IPS DF 6.9 (cell line): ENCODE measurements at regions not wholly inside any gene's neighbourhood (a gene's known extent, or its start where the extent isn't known, plus 50 kb on each side); places are given as distances from the start of the nearest gene placed in this dataset.

Experiments used
- DNase-seq: peaks from one replicate; pipeline ENCODE4 v3.0.0-alpha.2; 2013; ENCODE audit warnings: low read depth, low spot score
- H3K27ac ChIP-seq: one replicate; pipeline ENCODE4 v1.5.1; 2013; ENCODE audit warnings: low read length, control low read depth
- H3K27me3 ChIP-seq: 2 replicates; pipeline ENCODE4 v1.6.1; 2013; ENCODE audit warnings: mild to moderate bottlenecking, low read length; ENCODE audit not compliant: control insufficient read depth, insufficient read depth
- H3K36me3 ChIP-seq: 2 replicates; pipeline ENCODE4 v1.6.1; 2013; ENCODE audit warnings: low read length; ENCODE audit not compliant: control insufficient read depth, insufficient read depth
- H3K4me1 ChIP-seq: 2 replicates; pipeline ENCODE4 v1.6.1; 2013; ENCODE audit warnings: low read length; ENCODE audit not compliant: control insufficient read depth, insufficient read depth
- H3K4me3 ChIP-seq: 2 replicates; pipeline ENCODE4 v1.5.1; 2013; ENCODE audit warnings: mild to moderate bottlenecking, low read length
- H3K9me3 ChIP-seq: 2 replicates; pipeline ENCODE4 v1.6.1; 2013; ENCODE audit warnings: low read length, inconsistent platforms; ENCODE audit not compliant: control insufficient read depth, insufficient read depth
- WGBS: extraction: QIAGEN DNeasy Blood & Tissue Kit; methylation state at CpG from one replicate; pipeline ENCODE4 v1.1.7; 2013; ENCODE audit warnings: mixed read lengths, missing lambda C conversion rate; ENCODE audit not compliant: insufficient read length, insufficient coverage; 5-methylcytosine and 5-hydroxymethylcytosine counted together

DNA sequence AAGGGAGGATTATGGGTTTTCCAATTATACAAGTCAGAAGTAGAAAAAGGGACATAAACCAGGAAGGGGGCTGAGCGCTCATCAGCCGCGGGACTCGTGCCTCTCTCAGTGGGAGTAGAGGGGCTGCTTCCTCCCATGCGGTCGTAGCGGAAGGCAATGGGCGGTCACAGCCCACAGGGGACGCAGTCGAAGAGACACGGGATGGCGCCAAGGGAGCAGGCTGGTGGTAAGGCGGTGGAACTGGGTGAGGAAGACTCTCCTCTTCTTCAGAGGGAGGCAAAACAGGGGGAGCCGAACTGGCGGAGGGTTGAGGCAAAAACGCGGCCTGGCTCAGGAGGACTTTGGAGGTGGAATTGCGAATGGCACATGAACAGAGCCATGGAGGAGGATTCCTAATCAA is 677.7 kb downstream of the TMEM121 start:
- WGBS, result no CpG with 5 or more reads among the region's 18 CpGs

GRCh38 chr14:106207316-106207715 is 680.9 kb downstream of the TMEM121 start:
- DNase-seq, result no peak
- Histone ChIP-seq H3K4me3 (no peak overlapping the region), H3K27ac (no peak overlapping the region), H3K4me1 (no peaks in the 10 kb centered on the region), H3K9me3 (peaks cover 17% of the 10 kb centered on the region), H3K27me3 (no peaks in the 10 kb centered on the region), H3K36me3 (no peaks in the 10 kb centered on the region)
- WGBS, result no CpG with 5 or more reads among the region's 1 CpG

More for the DNA sequence above, 677.7 kb downstream of the TMEM121 start:
- Histone ChIP-seq H3K9me3 (peaks cover 17% of the 10 kb centered on the region), H3K4me1 (no peaks in the 10 kb centered on the region), H3K27me3 (no peaks in the 10 kb centered on the region), H3K36me3 (no peaks in the 10 kb centered on the region), H3K27ac (no peak overlapping the region), H3K4me3 (no peak overlapping the region)
- no peak for DNase-seq

GRCh38 chr14:106208794-106209193 is 682.4 kb downstream of the TMEM121 start:
- Histone ChIP-seq H3K9me3 (peaks cover 16% of the 10 kb centered on the region), H3K27me3 (no peaks in the 10 kb centered on the region), H3K4me1 (no peaks in the 10 kb centered on the region), H3K4me3 (no peak overlapping the region), H3K36me3 (no peaks in the 10 kb centered on the region), H3K27ac (no peak overlapping the region)
- DNase-seq, result no peak
- whole genome bisulfite sequencing, result no CpG with 5 or more reads among the region's 2 CpGs

- H3K4me3 ChIP-seq, result no peak overlapping the region
- no peak overlapping the region for H3K27ac ChIP-seq
- no CpG with 5 or more reads among the region's 7 CpGs for WGBS
- H3K4me1 ChIP-seq, result no peaks in the 10 kb centered on the region
- peaks cover 13% of the 10 kb centered on the region for H3K9me3 ChIP-seq
- no peaks in the 10 kb centered on the region for H3K36me3 ChIP-seq
- no peaks in the 10 kb centered on the region for H3K27me3 ChIP-seq
- no peak for DNase-seq
Measured at GRCh38 chr14:106209755-106210154, 683.4 kb downstream of the TMEM121 start.

DNA sequence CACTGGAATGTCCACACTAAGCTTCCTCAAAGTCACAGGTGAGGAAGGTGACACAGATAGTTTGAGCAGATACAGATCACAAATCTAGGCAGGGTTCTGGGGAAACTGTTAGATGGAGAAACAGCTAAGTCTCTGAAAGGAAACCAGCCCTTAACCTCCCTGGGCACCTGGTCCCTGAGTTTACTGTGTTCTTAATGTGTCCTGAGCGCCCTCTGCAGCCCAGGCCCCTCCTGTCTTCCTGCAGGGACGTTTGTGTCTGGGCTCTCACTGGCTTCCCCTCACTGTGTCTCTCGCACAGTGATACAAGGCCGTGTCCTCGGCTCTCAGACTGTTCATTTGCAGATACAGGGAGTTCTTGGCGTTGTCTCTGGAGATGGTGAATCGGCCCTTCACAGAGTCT is 684.3 kb downstream of the TMEM121 start:
- DNase-seq, result no peak
- Histone ChIP-seq H3K27me3 (no peaks in the 10 kb centered on the region), H3K9me3 (peaks cover 13% of the 10 kb centered on the region), H3K36me3 (no peaks in the 10 kb centered on the region), H3K4me3 (no peak overlapping the region), H3K4me1 (no peaks in the 10 kb centered on the region), H3K27ac (no peak overlapping the region)
- no CpG with 5 or more reads among the region's 7 CpGs for WGBS

GRCh38 chr14:106211334-106211900 is 685.0 kb downstream of the TMEM121 start:
- no peak for DNase-seq
- Histone ChIP-seq H3K9me3 (peaks cover 13% of the 10 kb centered on the region), H3K4me1 (no peaks in the 10 kb centered on the region), H3K27me3 (no peaks in the 10 kb centered on the region), H3K4me3 (no peak overlapping the region), H3K36me3 (no peaks in the 10 kb centered on the region), H3K27ac (no peak overlapping the region)
- WGBS, result no CpG with 5 or more reads among the region's 7 CpGs

GRCh38 chr14:106215229-106215628 is 688.8 kb downstream of the TMEM121 start:
- WGBS, result no CpG with 5 or more reads among the region's 2 CpGs

DNA sequence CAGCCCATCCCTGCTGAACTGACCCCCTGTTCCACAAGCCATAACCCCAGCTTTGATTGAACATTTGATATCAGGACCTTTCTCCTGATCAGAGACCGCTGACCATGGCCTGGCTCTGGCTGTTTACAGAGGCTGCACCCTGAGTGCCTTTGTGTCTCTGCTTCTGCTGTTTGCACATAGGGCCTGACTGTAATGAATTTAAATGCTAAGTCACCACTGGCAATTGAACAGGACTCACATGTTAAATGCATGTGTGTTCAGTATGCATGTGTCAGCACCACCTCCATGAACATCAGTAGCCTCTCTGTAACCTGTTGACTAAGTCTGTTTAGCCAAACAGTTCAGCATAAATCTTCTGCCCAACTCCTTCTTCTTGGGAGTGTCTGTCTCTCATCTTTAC is 690.3 kb downstream of the TMEM121 start:
- no peak for DNase-seq
- Histone ChIP-seq H3K4me3 (no peak overlapping the region), H3K36me3 (no peaks in the 10 kb centered on the region), H3K27me3 (no peaks in the 10 kb centered on the region), H3K4me1 (no peaks in the 10 kb centered on the region), H3K27ac (no peak overlapping the region), H3K9me3 (peaks cover 3% of the 10 kb centered on the region; the same call in 1 of the 2 replicates)
- WGBS, result no CpG with 5 or more reads among the region's 1 CpG

More at GRCh38 chr14:106215229-106215628, 688.8 kb downstream of the TMEM121 start:
- no peaks in the 10 kb centered on the region for H3K4me1 ChIP-seq
- no peak for DNase-seq
- H3K9me3 ChIP-seq, result peaks cover 3% of the 10 kb centered on the region
- no peaks in the 10 kb centered on the region for H3K27me3 ChIP-seq
- H3K36me3 ChIP-seq, result no peaks in the 10 kb centered on the region
- no peak overlapping the region for H3K27ac ChIP-seq
- H3K4me3 ChIP-seq, result no peak overlapping the region

GRCh38 chr14:106218174-106218573 is 691.8 kb downstream of the TMEM121 start:
- Histone ChIP-seq H3K36me3 (no peaks in the 10 kb centered on the region), H3K4me3 (no peak overlapping the region), H3K4me1 (no peaks in the 10 kb centered on the region), H3K27ac (no peak overlapping the region), H3K9me3 (peaks cover 2% of the 10 kb centered on the region; the same call in 1 of the 2 replicates), H3K27me3 (no peaks in the 10 kb centered on the region)
- no CpG with 5 or more reads among the region's 5 CpGs for WGBS
- DNase-seq, result no peak

DNA sequence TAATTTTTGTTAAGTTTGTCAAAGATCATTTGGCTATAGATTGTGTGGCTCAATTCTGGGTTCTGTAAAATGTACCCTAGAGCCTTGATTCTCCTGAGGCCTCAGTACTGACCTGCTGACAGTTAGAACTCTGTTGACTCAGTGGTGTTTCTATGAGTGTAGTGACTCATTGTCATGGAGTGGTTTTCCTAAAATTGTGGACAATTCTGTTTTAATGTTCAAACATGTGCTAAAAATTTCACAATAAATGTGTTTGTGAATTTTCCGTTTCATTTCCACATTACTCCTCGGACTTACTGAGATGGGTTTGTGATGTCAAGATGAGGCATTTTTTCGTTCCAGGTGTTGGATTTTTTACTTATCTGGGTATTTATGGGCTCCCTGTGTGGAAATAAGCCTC is 695.9 kb downstream of the TMEM121 start:
- Histone ChIP-seq H3K4me1 (no peaks in the 10 kb centered on the region), H3K27me3 (no peaks in the 10 kb centered on the region), H3K36me3 (no peaks in the 10 kb centered on the region), H3K27ac (no peak overlapping the region), H3K9me3 (peaks cover 6% of the 10 kb centered on the region), H3K4me3 (no peak overlapping the region)
- no CpG with 5 or more reads among the region's 3 CpGs for WGBS
- DNase-seq, result no peak

DNA sequence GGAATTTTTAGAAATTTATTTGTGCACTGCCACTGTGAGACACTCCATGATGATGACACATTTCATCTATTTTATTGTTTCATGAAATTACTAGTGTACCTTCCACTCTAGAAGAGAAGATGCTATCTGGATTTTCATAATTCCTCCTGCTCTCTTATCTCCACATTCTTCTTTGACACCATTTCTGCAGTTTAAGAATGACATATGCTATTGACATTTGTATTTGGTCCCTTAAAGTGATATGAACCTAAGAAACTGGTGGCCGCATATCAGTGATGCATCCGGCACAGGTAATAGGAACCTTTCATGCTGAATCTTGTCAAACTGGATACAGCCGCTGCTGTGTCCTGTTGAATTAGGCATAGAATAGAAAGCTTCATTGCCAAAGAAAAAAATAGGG is 696.3 kb downstream of the TMEM121 start:
- H3K36me3 ChIP-seq, result no peaks in the 10 kb centered on the region
- DNase-seq, result no peak
- WGBS, result no CpG with 5 or more reads among the region's 3 CpGs
- no peaks in the 10 kb centered on the region for H3K27me3 ChIP-seq
- H3K27ac ChIP-seq, result no peak overlapping the region
- H3K9me3 ChIP-seq, result peaks cover 6% of the 10 kb centered on the region
- no peaks in the 10 kb centered on the region for H3K4me1 ChIP-seq
- no peak overlapping the region for H3K4me3 ChIP-seq
